ENCODE measurements at regions not wholly inside any gene's neighbourhood (a gene's known extent, or its start where the extent isn't known, plus 50 kb on each side); places are given as distances from the start of the nearest gene placed in this dataset.

DNA sequence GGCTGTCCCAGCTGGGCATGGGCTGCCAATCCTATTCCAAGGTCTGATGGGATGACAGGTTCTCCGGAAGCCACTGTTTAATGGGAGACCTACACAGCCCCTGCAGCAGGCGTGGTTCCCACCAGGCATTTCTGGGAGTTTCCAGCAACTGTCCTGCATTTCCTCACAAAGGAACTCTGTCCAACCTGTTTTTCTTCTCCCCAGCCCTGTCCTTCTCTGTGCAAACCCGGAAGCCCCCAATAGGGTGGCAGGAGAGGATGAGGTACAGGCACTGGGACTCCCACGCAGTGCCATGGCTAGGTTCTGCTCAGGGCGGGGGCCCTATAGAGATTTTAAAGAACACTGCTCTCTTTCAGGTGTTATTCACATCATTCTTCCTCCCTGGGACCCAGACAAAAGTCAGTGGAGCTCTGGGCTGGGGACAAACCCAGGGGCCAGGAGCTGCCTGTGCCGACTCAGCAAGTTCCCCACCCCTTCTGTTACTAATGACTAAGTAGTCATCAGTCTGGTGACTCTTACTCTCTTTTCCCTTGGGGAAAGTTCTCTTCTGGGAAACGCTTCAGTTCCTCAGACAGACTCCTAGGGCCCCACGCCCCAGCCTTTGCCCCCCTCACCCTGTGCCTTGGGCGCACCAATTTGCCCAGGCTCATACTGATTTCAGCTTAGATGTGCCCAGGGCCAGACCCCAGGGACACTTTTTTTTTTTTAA lies 97.7 kb downstream of the CD47 start:
- no peak for ATAC-seq
- DNase-seq: no peak
- POLR2A ChIA-PET: no interaction called here
- no peaks in the 10 kb centered on the region for H3K9me3 Mint-ChIP-seq
- H3K36me3 Mint-ChIP-seq: no peaks in the 10 kb centered on the region
- peaks cover 7 to 21% (median 9%) of the 10 kb centered on the region in 4 donors for H3K4me1 Mint-ChIP-seq
- H3K27ac Mint-ChIP-seq: peak overlapping the region in 1 of 10 donors; percentile 54
- H3K4me3 Mint-ChIP-seq: no peak overlapping the region
- H3K27me3 Mint-ChIP-seq: no peaks in the 10 kb centered on the region

DNA sequence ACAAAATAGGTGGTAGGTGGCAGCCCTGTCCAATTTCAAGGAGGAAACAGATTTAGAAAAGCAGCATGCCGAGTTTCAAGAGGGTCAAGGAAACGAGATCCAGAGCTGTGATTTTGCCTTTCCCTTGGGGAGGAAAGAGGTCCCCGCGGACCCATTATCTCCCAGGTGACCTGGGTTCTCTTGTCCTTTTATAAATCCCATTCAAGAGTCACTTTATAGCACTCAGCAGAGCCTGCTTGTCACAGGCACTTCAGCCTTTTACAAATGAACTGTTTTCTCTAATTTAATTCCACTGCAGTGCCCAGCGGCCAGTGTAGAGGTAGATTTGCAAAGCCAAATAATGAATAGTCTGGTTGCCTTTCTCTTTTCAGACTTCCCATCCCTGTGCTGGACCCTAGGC lies 99.9 kb downstream of the CD47 start:
- POLR2A ChIA-PET: no interaction called here
- H3K27ac Mint-ChIP-seq: no peak overlapping the region
- H3K4me1 Mint-ChIP-seq: peaks cover 9 to 36% (median 18%) of the 10 kb centered on the region in 4 donors
- H3K36me3 Mint-ChIP-seq: no peaks in the 10 kb centered on the region
- H3K9me3 Mint-ChIP-seq: no peaks in the 10 kb centered on the region
- DNase-seq: no peak
- no peak for ATAC-seq
- H3K27me3 Mint-ChIP-seq: no peaks in the 10 kb centered on the region
- no peak overlapping the region for H3K4me3 Mint-ChIP-seq

DNA sequence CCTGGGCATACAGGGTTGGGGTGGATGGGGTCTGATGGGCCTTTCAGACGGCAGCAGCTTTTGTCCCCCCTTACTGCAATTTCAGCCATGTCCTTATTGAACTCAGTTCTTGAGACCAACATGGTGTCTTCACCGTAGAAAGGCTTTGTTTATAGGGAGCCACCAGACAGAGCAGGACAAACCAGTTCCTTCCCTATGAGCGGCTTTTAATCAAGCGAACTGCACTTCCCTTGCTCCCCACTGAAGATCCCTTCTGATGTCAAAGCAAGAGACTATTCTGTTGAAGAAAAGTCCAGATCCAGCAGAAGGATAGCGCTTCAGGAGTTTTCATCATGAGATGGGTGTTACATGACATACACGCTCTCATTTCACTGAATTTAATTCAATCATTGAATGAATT lies 100.4 kb downstream of the CD47 start:
- no peaks in the 10 kb centered on the region for H3K27me3 Mint-ChIP-seq
- no peak overlapping the region for H3K27ac Mint-ChIP-seq
- no peak overlapping the region for H3K4me3 Mint-ChIP-seq
- H3K9me3 Mint-ChIP-seq: no peaks in the 10 kb centered on the region
- no peaks in the 10 kb centered on the region for H3K36me3 Mint-ChIP-seq
- POLR2A ChIA-PET: no interaction called here
- peaks cover 9 to 40% (median 22%) of the 10 kb centered on the region in 4 donors for H3K4me1 Mint-ChIP-seq
- no peak for ATAC-seq
- DNase-seq: no peak

DNA sequence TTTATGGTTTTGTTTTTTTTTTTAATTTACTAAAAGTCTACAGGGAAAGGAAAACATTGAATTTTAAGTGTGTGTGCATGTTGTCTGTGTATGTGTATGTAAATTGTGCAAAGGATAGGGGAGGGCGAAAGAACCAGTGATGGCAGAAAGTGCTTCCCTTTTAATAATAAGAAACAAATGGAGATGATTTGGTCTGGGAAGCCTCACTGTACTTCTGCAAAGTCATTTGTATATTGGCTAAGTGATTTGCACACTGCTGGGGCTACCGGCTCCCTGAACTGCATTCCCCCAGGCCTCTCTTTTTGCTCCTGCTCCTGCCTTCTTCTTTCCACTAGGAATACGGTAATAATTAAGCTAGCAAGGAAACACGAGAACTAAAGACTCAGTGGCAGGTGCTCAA lies 101.2 kb downstream of the CD47 start:
- Mint-ChIP-seq H3K9me3 (no peaks in the 10 kb centered on the region), H3K4me3 (no peak overlapping the region), H3K27ac (peak overlapping the region in 1 of 10 donors; percentile 76), H3K4me1 (peaks cover 12 to 44% (median 26%) of the 10 kb centered on the region in 4 donors), H3K36me3 (no peaks in the 10 kb centered on the region), H3K27me3 (no peaks in the 10 kb centered on the region)
- ATAC-seq (no peak), DNase-seq (no peak)
- POLR2A ChIA-PET: no interaction called here

DNA sequence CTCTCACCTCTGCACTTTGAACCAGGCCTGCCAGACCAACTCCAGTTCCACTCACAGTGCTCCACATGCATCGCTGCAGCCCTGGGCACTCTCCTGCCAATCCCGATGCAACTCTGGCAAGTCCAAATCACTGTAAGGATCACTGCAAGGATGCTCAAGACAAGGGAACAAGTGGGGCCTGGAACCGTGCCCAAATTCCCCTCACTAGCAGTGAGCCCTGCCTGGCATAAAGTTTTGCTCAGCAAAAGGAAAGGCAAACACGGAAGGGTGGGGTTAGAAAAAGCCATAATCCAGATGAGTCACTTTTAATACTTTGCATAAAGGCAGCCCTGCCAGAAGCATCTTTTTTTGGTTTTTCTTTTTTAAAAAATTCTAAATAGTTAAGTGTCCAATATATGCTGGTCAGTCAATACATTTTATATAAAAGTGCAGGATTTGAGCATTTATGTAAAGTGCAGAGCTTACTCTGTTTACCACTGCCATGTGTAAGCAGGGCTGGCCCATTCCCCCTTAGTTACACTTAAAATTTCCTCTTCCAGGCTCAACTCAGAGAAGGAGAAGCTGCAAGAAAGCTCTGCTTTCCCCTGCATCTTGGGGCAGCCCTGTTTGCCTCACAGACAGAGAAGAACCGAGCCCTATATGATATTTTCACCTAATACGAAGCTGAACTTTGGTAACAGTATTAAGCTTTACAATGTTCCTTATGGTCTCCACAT lies 102.2 kb downstream of the CD47 start:
- H3K27ac Mint-ChIP-seq: peak overlapping the region in 4 of 10 donors; percentile 45 to 82 (median 73)
- POLR2A ChIA-PET: interaction anchor here (0.6 to 1.0 kb wide), 2 partner anchors 13 to 22 kb away, joined by 3 read pairs; no protein-coding TSS in a partner anchor
- no peak for ATAC-seq

DNA sequence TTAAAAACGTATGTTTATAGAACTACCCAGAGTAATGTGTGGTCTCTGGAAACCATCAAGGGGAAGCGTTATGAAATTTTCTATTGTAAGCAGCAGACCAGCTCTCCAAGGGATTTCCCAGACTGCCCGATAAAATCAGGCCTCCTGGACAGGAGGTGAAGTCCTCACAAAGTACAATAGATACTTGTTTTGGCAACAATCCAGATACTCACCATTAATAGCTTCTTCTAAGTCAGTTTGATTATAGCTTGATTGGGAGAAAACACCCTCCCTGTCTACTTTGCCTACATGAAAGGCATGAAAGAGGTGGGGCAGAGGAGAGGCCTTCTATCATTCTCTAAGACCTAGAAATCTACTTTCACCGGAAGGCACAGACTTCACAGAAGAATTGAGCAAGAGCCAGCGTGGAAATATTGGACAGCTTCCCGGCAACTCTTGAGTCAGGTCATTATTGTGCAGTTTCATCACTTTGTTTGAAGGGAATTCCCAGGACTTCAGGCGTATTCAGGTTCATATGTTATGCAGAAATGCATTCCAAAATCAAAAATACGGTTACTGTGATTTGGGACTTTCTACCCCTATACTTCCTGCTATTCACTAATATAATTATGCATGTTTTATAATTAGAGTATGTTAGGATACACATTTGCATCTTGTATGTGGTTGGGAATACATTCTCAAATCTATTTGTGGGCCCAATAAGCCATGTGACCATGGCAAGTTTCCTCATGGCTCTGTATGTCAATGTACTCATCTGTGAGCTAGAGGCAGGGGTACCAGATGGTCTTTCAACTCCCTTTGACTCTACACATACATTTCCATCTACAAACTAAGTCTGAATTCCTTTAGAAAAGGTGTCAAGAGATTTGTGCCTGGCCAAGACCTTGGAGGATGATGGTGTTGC lies 103.5 kb downstream of the CD47 start:
- Mint-ChIP-seq H3K9me3 (no peaks in the 10 kb centered on the region), H3K36me3 (no peaks in the 10 kb centered on the region), H3K4me3 (peak overlapping the region in 1 of 10 donors; percentile 27), H3K4me1 (peaks cover 9 to 38% (median 26%) of the 10 kb centered on the region in 4 donors), H3K27ac (peak overlapping the region in 6 of 10 donors; percentile 7 to 82 (median 46)), H3K27me3 (no peaks in the 10 kb centered on the region)
- POLR2A ChIA-PET: interaction anchor here (1.0 to 2.1 kb wide), 3 partner anchors 9 to 34 kb away, joined by 3 to 6 read pairs (median 4); no protein-coding TSS in a partner anchor
- no peak for DNase-seq
- ATAC-seq: no peak

More for the DNA sequence above, 102.2 kb downstream of the CD47 start:
- H3K4me1 Mint-ChIP-seq: peaks cover 9 to 42% (median 26%) of the 10 kb centered on the region in 4 donors
- H3K4me3 Mint-ChIP-seq: peak overlapping the region in 6 of 10 donors; percentile 3 to 50 (median 30)
- peak in 1 of 10 donors; percentile 17 for DNase-seq
- H3K36me3 Mint-ChIP-seq: no peaks in the 10 kb centered on the region
- no peaks in the 10 kb centered on the region for H3K9me3 Mint-ChIP-seq
- H3K27me3 Mint-ChIP-seq: no peaks in the 10 kb centered on the region

DNA sequence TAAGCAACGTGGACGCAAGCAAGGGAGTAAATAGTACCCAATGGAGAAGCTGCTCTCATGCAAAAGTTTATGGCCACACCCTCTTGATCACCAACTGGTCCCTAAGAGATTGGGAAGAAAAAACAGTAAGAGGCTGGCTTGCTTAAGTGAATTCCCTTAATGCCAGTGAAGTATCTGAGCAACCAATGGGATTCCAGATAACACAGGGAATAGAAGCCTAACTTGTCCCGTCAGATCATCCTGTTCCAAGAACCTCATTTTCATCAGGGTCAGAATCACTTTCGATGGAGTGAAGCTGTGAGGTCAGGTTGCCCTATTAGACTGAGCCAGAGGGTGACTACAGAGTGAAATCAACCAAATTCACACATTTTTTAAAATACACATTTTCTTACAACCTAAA lies 104.3 kb downstream of the CD47 start:
- H3K9me3 Mint-ChIP-seq: no peaks in the 10 kb centered on the region

DNA sequence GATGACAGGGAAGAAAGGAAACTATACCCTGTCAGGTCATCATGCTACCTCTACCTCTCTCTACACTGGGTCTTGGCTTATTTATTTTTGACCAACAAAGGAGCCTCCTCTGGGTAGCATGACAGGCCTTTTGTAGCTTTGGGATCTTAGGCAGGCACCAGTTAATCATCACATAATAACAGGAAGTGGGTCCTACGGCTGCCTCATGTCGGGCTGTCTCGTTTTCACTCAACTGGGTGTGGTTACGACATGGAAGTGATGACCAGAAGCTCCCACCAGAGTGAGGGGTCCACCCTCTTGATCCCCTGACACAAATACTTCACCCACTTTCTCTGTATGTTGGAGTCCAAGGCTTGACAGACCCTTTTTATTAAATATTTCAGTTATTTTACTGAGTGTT lies 105.3 kb downstream of the CD47 start:
- H3K9me3 Mint-ChIP-seq: no peaks in the 10 kb centered on the region

More for the DNA sequence above, 104.3 kb downstream of the CD47 start:
- no peak for DNase-seq
- Mint-ChIP-seq H3K27ac (peak overlapping the region in 3 of 10 donors; percentile 41 to 82 (median 81)), H3K4me1 (peaks cover 12 to 41% (median 30%) of the 10 kb centered on the region in 4 donors), H3K27me3 (no peaks in the 10 kb centered on the region), H3K4me3 (no peak overlapping the region), H3K36me3 (no peaks in the 10 kb centered on the region)
- ATAC-seq: no peak
- POLR2A ChIA-PET: interaction anchor here (1.4 to 2.1 kb wide), 3 partner anchors 10 to 33 kb away, joined by 3 to 4 read pairs (median 4); no protein-coding TSS in a partner anchor

DNA sequence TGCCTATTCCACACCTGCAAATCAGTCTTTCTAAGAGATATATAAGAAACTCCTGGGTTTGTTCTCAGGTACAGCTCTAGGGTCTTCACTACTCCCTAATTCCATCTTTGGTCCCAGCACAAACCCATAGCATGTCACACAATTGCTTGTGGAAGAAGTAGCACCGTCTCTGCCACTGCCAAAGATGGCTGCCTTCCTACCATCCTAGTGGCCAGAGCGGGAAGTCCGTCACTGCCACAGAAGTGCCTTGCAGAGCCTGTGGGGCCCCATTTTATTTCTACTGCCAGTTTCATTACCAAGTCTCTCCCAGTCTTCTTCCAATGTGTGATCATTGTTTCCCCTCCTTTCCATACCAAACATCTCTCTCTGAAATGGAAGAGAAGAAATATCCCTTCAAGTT lies 107.6 kb downstream of the CD47 start:
- POLR2A ChIA-PET: no interaction called here
- Mint-ChIP-seq H3K4me1 (peaks cover 22 to 56% (median 50%) of the 10 kb centered on the region in 4 donors), H3K9me3 (no peaks in the 10 kb centered on the region), H3K27ac (no peak overlapping the region), H3K36me3 (no peaks in the 10 kb centered on the region), H3K27me3 (no peaks in the 10 kb centered on the region), H3K4me3 (no peak overlapping the region)
- no peak for ATAC-seq
- DNase-seq: no peak

More for the DNA sequence above, 105.3 kb downstream of the CD47 start:
- Mint-ChIP-seq H3K27me3 (no peaks in the 10 kb centered on the region), H3K4me1 (peaks cover 12 to 42% (median 39%) of the 10 kb centered on the region in 4 donors), H3K4me3 (peak overlapping the region; percentile 12 to 80 (median 67)), H3K27ac (peak overlapping the region in 8 of 10 donors; percentile 23 to 92 (median 81)), H3K36me3 (no peaks in the 10 kb centered on the region)
- POLR2A ChIA-PET: interaction anchor here (0.6 to 1.4 kb wide), 3 partner anchors 9 to 240 kb away, joined by 3 to 4 read pairs (median 3); no protein-coding TSS in a partner anchor
- DNase-seq (no peak), ATAC-seq (peak; percentile 54 to 56)

DNA sequence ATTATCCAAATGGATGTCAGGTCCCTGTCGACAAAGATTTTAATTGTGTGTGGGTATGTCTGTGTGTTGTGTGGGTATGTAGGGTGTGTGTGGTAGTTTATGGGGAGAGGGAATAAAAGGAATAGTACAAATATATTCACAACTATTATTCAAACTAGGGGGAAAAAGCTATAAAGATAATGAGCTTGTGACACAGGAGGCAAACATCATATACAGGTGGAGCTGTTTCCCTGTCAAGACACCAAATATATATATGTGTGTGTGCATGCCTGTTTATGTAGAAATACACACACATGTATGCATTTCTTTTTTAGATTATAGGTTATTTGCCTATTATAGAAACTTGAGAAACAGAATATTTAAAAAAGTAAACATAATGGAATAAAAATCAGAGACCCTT lies 108.7 kb downstream of the CD47 start:
- Mint-ChIP-seq H3K27ac (peak overlapping the region in 1 of 10 donors; percentile 22), H3K9me3 (no peaks in the 10 kb centered on the region), H3K36me3 (no peaks in the 10 kb centered on the region), H3K27me3 (no peaks in the 10 kb centered on the region), H3K4me1 (peaks cover 26 to 63% (median 56%) of the 10 kb centered on the region in 4 donors), H3K4me3 (no peak overlapping the region)
- DNase-seq (no peak), ATAC-seq (no peak)
- POLR2A ChIA-PET: no interaction called here

DNA sequence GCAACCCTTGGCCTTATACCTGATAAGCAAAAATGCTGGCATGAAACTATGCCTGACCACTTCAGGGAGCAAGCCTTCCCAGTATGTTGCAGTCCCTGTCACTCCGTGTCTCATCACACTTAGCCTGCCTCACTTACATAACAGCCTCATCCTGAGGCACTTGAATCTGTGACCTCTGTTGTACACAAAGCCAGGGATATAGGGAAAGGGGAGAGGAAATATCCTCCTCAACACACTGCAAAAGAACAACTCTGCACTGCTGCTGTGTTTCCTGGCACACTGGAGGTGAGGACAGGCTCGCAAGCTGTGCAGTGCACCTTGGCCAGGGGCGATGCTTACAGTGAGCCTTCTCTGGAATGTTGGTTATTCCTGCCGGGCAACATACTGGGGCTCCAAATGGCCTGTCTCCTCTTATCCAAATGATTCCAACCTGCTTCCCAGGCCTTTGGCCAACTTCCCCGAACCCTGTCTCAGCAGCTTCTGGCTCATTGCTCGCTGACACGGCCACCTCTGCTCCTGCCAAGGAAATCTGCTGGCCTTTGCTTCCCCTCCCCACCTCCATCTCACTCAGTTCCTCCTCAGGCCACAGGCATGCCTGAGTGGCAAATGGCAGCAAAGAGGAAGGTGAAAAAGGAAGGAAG lies 109.2 kb downstream of the CD47 start:
- Mint-ChIP-seq H3K9me3 (no peaks in the 10 kb centered on the region), H3K27me3 (no peaks in the 10 kb centered on the region), H3K36me3 (no peaks in the 10 kb centered on the region), H3K27ac (peak overlapping the region in 2 of 10 donors; percentile 18 to 46), H3K4me3 (no peak overlapping the region), H3K4me1 (peaks cover 28 to 64% (median 58%) of the 10 kb centered on the region in 4 donors)
- DNase-seq (no peak), ATAC-seq (no peak)
- POLR2A ChIA-PET: no interaction called here

DNA sequence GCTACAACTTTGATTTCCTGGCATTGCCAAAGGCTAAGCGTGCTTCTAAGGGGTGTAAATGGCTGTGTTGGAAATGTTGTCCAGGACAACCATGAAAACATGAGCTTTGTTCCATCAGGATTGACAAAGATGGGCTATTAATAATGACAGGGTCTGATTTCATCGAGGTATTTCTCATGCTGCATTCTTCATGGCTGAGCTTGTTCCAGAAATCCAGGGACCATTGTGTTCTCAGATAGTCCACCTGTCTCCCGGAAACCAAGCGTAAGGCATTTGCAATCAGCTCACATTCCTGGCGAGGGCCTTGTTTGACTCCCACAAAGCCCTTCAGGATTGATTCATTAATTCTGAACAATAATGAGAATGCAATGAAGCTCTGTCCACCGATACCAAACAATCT lies 111.3 kb downstream of the CD47 start:
- no peaks in the 10 kb centered on the region for H3K36me3 Mint-ChIP-seq
- H3K4me1 Mint-ChIP-seq: peaks cover 41 to 74% (median 65%) of the 10 kb centered on the region in 4 donors
- no peaks in the 10 kb centered on the region for H3K27me3 Mint-ChIP-seq
- H3K9me3 Mint-ChIP-seq: no peaks in the 10 kb centered on the region
- POLR2A ChIA-PET: interaction anchor here (0.8 to 1.2 kb wide), 3 partner anchors 42 to 154 kb away, joined by 3 read pairs; no protein-coding TSS in a partner anchor
- ATAC-seq (no peak), DNase-seq (no peak)
- peak overlapping the region in 6 of 10 donors; percentile 3 to 83 (median 70) for H3K4me3 Mint-ChIP-seq
- peak overlapping the region in 4 of 10 donors; percentile 21 to 79 (median 25) for H3K27ac Mint-ChIP-seq
